Heart right ventricle (tissue), 16 donors: ENCODE measurements at regions not wholly inside any gene's neighbourhood (a gene's known extent, or its start where the extent isn't known, plus 50 kb on each side); places are given as distances from the start of the nearest gene placed in this dataset.

Experiments used
- ATAC-seq, 8 donors: fragments of 200-7000 bp; cut with Tn5 transposase; one replicate each; pipeline ENCODE4 v1.9.1; 2020; ENCODE audit warnings: mild to moderate bottlenecking in 8 of 8, moderate library complexity in 8 of 8, moderate number of reproducible peaks in 1 of 8
- DNase-seq, 2 donors: peaks; one replicate each; pipeline ENCODE4 v3.0.0-alpha.2; 2020
- H3K27ac ChIP-seq, 10 donors: fragments of 200-600 bp; sonication (generic) in 2 of 10; one replicate each; pipeline versions ENCODE4 v1.5.0 to v1.8.0; 2020 to 2022; ENCODE audit warnings: mild to moderate bottlenecking in 3 of 10
- H3K27me3 ChIP-seq, 7 donors: fragments of 200-600 bp; one replicate each; pipeline ENCODE4 v1.8.0; 2021 to 2022; ENCODE audit warnings: mild to moderate bottlenecking in 2 of 7
- H3K36me3 ChIP-seq, 9 donors: fragments of 200-600 bp; sonication (generic) in 1 of 9; one replicate each; pipeline versions ENCODE4 v1.5.0 to v1.8.0; 2020 to 2022; ENCODE audit warnings: mild to moderate bottlenecking in 2 of 9
- H3K4me1 ChIP-seq, 9 donors: fragments of 200-600 bp; sonication (generic) in 1 of 9; one replicate each; pipeline versions ENCODE4 v1.5.0 to v1.8.0; 2020 to 2022; ENCODE audit warnings: mild to moderate bottlenecking in 4 of 9
- H3K4me3 ChIP-seq, 10 donors: fragments of 200-600 bp; sonication (generic) in 2 of 10; one replicate each; pipeline versions ENCODE4 v1.5.0 to v1.8.0; 2020 to 2022; ENCODE audit warnings: mild to moderate bottlenecking in 7 of 10, moderate library complexity in 2 of 10
- H3K9me3 ChIP-seq, 11 donors: fragments of 200-600 bp in 10 of 11; sonication (generic) in 2 of 11; one replicate each; pipeline versions ENCODE4 v1.5.0 to v1.8.0; 2013 to 2022; ENCODE audit warnings: mild to moderate bottlenecking in 2 of 11, control low read depth in 1 of 11, moderate library complexity in 1 of 11
- WGBS, 2 donors: extraction: QIAGEN DNeasy Blood & Tissue Kit; methylation state at CpG; one replicate each; pipeline ENCODE4 v1.1.7; 2013; ENCODE audit warnings: inconsistent platforms in 1 of 2; 5-methylcytosine and 5-hydroxymethylcytosine counted together
- intact Hi-C, 10 donors: fragments of 100-400 bp; cut with DNase I; formaldehyde crosslinking; loops; one replicate each; pipeline versions ENCODE4 v1.11.1 to v1.14.2; 2022
- TF ChIP-seq, protein P1 (sequence below), 9 donors: fragments of 200-600 bp; sonication (generic) in 2 of 9; IDR thresholded peaks; one replicate each; pipeline versions ENCODE4 v1.5.0 to v1.8.0; 2021 to 2022; ENCODE audit warnings: antibody characterized with exemption in 9 of 9, mild to moderate bottlenecking in 5 of 9, moderate library complexity in 1 of 9
- donor health status: Arrhythmogenic right ventricular cardiomyopathy.
- donor health status: ischemic (EF 13 %, LVEDD 7.1; RV severe dilation, severe dysfunction).
- donor health status: healthy with polysubstance abuse.
- donor health status: DM: no; HTN: yes; CAD: no.
- donor health status: DM: no; HTN: no; CAD: no.
- donor health status: ischemic (EF 25% LVEDD 6.9; RV normal size, moderate dysfunction).
- donor health status: ischemic (EF 25% LVEDD 5.7; RV mildly dilated, moderate dysfunction).
- donor health status: healthy.
- donor health status: DM: yes; HTN: yes; CAD: no.
- donor health status: Ischemic cardiomyopathy.
- donor health status: ischemic (EF 35%, LVEDD 5.7; RV mildly dilated, moderate dysfunction).
- donor health status: nonischemic (EF 11% LVEDD 7.7; RV severe dilation, severe dysfunction).
- donor health status: DM: yes; HTN: yes; CAD: no.
- donor health status: PGD.
- donor health status: ischemic (EF 29% LVEDD 5.4; RV normal size, mild dysfunction).
- donor health status: nonischemic (EF 23%, LVEDD 6.1; RV moderate dilation, normal function).

DNA sequence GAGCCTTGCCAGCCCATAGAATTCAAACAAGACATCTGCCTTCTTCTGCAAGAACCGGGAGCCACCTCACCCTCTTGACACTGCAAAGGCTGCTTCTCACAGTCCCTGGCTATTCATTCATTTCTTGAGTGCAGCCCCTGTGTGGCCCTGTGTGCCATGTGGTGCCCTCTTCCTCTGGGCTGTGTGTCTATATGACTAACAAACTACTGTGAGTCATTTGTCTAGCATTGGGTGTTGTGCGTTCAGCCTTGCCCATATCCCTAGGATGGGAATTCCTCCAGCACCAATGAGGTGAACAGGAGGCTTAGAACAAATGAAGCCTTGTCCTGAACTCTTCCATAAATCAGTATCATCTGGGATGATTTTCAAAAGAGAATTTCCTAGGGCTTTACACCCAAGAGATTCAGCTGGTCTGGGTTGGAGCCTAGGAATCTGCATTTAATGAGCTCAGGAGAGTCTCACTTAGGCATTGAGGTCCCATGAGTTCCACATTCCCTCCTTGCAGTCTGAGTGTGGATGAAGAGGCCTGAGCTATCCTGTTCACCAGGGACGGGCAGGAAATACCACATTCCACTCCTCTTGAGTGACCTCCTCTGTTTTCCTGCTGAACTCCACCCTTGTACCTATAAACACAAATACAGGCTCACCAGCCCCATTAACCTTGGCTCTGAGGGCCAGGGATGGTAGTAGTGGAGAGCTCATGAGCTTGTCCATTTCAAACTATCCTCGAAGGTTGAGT is 308.7 kb upstream of the N4BP1 start:
- H3K36me3 ChIP-seq = no peaks in the 10 kb centered on the region
- TF ChIP-seq, protein P1, sequence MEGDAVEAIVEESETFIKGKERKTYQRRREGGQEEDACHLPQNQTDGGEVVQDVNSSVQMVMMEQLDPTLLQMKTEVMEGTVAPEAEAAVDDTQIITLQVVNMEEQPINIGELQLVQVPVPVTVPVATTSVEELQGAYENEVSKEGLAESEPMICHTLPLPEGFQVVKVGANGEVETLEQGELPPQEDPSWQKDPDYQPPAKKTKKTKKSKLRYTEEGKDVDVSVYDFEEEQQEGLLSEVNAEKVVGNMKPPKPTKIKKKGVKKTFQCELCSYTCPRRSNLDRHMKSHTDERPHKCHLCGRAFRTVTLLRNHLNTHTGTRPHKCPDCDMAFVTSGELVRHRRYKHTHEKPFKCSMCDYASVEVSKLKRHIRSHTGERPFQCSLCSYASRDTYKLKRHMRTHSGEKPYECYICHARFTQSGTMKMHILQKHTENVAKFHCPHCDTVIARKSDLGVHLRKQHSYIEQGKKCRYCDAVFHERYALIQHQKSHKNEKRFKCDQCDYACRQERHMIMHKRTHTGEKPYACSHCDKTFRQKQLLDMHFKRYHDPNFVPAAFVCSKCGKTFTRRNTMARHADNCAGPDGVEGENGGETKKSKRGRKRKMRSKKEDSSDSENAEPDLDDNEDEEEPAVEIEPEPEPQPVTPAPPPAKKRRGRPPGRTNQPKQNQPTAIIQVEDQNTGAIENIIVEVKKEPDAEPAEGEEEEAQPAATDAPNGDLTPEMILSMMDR (IDR thresholded peaks at IDR 0.05) = no peak
- H3K27me3 ChIP-seq = no peaks in the 10 kb centered on the region
- DNase-seq = no peak
- no peak overlapping the region for H3K27ac ChIP-seq
- WGBS, 2 donors = 74 to 75% methylated on average over 4 of the region's 4 CpGs
- ATAC-seq = no peak
- peaks cover 0 to 10% (median 0%) of the 10 kb centered on the region in 11 donors for H3K9me3 ChIP-seq
- intact Hi-C loops = loop anchor here in 2 of 10 donors (10.0 kb wide), 2 partner anchors 266 to 426 kb away; no protein-coding TSS in a partner anchor
- no peaks in the 10 kb centered on the region for H3K4me1 ChIP-seq
- H3K4me3 ChIP-seq = no peak overlapping the region

DNA sequence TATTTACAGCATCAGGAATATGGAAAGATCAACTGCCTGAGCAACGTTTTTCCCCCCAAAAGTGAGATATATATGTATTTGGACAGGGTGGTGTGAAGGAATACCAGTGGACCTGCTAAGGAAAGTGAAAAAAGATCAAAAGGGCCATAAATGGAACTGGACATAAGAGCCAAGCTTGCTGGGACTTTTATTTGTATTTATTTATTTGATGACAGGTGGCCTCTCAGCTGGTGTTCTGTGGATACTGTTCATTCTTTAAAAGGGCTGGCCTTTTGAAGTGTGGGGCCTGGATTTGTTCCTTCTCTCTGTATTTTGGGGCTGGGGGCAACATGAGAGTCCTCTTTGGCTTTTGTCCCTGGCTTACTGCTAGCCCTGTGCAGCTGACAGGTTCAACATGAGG is 306.6 kb upstream of the N4BP1 start:
- Histone ChIP-seq H3K36me3 (no peaks in the 10 kb centered on the region), H3K4me1 (peaks cover 0 to 6% (median 0%) of the 10 kb centered on the region in 9 donors), H3K4me3 (no peak overlapping the region), H3K9me3 (peaks cover 0 to 2% (median 0%) of the 10 kb centered on the region in 11 donors), H3K27ac (no peak overlapping the region), H3K27me3 (peaks cover 0 to 2% (median 0%) of the 10 kb centered on the region in 7 donors)
- ATAC-seq (no peak), DNase-seq (no peak)
- WGBS, 2 donors = 45 to 49% methylated on average over 1 of the region's 1 CpG
- TF ChIP-seq, protein P1 (IDR thresholded peaks at IDR 0.05) = no peak
- intact Hi-C loops = loop anchor here in 2 of 10 donors (10.0 kb wide), 2 partner anchors 268 to 428 kb away; no protein-coding TSS in a partner anchor

DNA sequence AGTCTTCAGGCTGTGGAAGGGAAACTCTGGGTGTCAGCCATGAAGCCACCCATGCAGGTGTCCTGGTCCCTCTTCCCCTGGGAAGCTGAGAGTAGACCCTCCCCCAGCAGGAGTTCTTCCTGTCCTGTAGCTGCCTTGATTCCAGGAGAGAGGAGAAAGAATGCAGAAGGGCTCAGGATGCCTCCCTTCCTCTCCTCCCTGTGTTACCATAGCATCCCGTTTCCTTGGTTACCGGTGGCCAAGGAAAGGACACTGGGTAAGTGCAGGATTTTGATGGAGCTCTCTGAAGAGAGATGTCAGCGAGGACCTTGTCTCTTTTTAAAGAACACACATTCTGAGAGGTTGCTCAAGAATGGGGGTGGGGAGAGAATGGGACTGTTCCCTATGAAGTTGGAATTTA is 304.1 kb upstream of the N4BP1 start:
- Histone ChIP-seq H3K27me3 (peaks cover 0 to 7% (median 0%) of the 10 kb centered on the region in 7 donors), H3K36me3 (no peaks in the 10 kb centered on the region), H3K4me3 (no peak overlapping the region), H3K27ac (no peak overlapping the region), H3K4me1 (peaks cover 0 to 6% (median 0%) of the 10 kb centered on the region in 9 donors), H3K9me3 (no peaks in the 10 kb centered on the region)
- DNase-seq = no peak
- TF ChIP-seq, protein P1 (IDR thresholded peaks at IDR 0.05) = no peak
- intact Hi-C loops = loop anchor here in 2 of 10 donors (5.0 to 10.0 kb wide), 3 partner anchors 271 to 431 kb away; no protein-coding TSS in a partner anchor
- ATAC-seq = no peak
- 76 to 80% methylated on average over 3 of the region's 3 CpGs for WGBS, 2 donors

DNA sequence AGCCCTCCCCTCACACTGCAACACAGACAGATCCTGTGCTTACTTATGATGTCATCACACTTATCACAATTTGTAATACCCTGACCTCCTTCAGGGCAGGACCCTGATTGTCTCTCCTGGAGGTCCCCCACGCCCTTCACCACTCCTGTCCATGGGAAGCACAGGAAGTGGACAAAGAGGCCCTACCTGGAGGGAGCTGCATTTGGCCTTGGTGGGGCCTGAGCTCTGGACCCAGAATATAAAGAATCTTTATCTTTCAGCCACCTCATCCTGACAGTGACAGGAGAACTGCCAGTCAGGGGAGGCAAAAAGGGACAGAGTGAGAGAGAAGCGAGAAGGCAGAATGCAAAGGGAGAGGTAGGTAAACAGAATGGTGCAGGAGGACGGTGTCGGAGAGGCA is 303.4 kb upstream of the N4BP1 start:
- TF ChIP-seq, protein P1 (IDR thresholded peaks at IDR 0.05) = no peak
- 82 to 85% methylated on average over 4 of the region's 4 CpGs for whole genome bisulfite sequencing, 2 donors
- intact Hi-C loops = loop anchor here in 2 of 10 donors (5.0 to 10.0 kb wide), 3 partner anchors 271 to 431 kb away; no protein-coding TSS in a partner anchor

More for the DNA sequence above, 303.4 kb upstream of the N4BP1 start:
- peaks cover 0 to 7% (median 0%) of the 10 kb centered on the region in 7 donors for H3K27me3 ChIP-seq
- no peaks in the 10 kb centered on the region for H3K9me3 ChIP-seq
- no peak overlapping the region for H3K4me3 ChIP-seq
- ATAC-seq = no peak
- no peak for DNase-seq
- peaks cover 0 to 6% (median 0%) of the 10 kb centered on the region in 9 donors for H3K4me1 ChIP-seq
- no peak overlapping the region for H3K27ac ChIP-seq
- H3K36me3 ChIP-seq = no peaks in the 10 kb centered on the region
